Gastroesophageal sphincter (tissue), 4 donors: ENCODE measurements at regions not wholly inside any gene's neighbourhood (a gene's known extent, or its start where the extent isn't known, plus 50 kb on each side); places are given as distances from the start of the nearest gene placed in this dataset.
"Not testable (repeated sequence)": the region's sequence is repeated elsewhere in the genome, so short reads cannot be mapped to it uniquely, and the experiment has no call there.

Experiments
- ATAC-seq: fragments of 150-250 bp; one replicate; pipeline ENCODE4 v1.9.1; 2016; ENCODE audit warnings: mild to moderate bottlenecking, moderate library complexity
- H3K27ac ChIP-seq, 4 donors: fragments of 200-600 bp; sonication (generic) in 3 of 4; 1 replicate in 3 of 4; 2 replicates in 1 of 4; pipeline ENCODE4 v1.5.1; 2016 to 2019
- H3K27me3 ChIP-seq: fragments of 200-600 bp; sonication (generic); one replicate; pipeline ENCODE4 v1.5.1; 2019
- H3K36me3 ChIP-seq, 2 donors: fragments of 200-600 bp; sonication (generic); one replicate each; pipeline ENCODE4 v1.5.1; 2019; ENCODE audit warnings: control low read depth in 1 of 2
- H3K4me1 ChIP-seq, 3 donors: fragments of 200-600 bp; sonication (generic); 1 replicate in 2 of 3; 2 replicates in 1 of 3; pipeline ENCODE4 v1.5.1; 2016 to 2019; ENCODE audit warnings: control low read depth in 2 of 3
- H3K4me3 ChIP-seq, 2 donors: fragments of 200-600 bp; sonication (generic); one replicate each; pipeline ENCODE4 v1.5.1; 2019; ENCODE audit warnings: mild to moderate bottlenecking in 1 of 2, moderate library complexity in 1 of 2
- H3K9me3 ChIP-seq, 3 donors: fragments of 200-600 bp; sonication (generic); one replicate each; pipeline ENCODE4 v1.5.1; 2017 to 2019; ENCODE audit warnings: control low read depth in 2 of 3
- EP300 ChIP-seq: sonication (generic); formaldehyde crosslinking; IDR thresholded peaks from one replicate; pipeline ENCODE4 v1.6.1; 2017; ENCODE audit warnings: antibody characterized with exemption, mild to moderate bottlenecking
- POLR2A ChIP-seq, 2 donors: fragments of 450-650 bp; IDR thresholded peaks; one replicate each; pipeline ENCODE4 v1.6.1; 2017; ENCODE audit warnings: antibody characterized with exemption in 2 of 2, mild to moderate bottlenecking in 2 of 2, moderate library complexity in 1 of 2
- POLR2AphosphoS5 ChIP-seq: sonication (generic); formaldehyde crosslinking; IDR thresholded peaks from one replicate; pipeline ENCODE4 v1.6.1; 2017; ENCODE audit warnings: antibody characterized with exemption
- WGBS, 2 donors: methylation state at CpG; one replicate each; pipeline ENCODE4 v1.1.5; 2018; ENCODE audit warnings: low coverage in 1 of 2; 5-methylcytosine and 5-hydroxymethylcytosine counted together
- TF ChIP-seq, protein P1 (sequence below), 4 experiments: fragments of 200-600 bp in 2 of 4; fragments of 450-650 bp in 2 of 4; sonication (generic) in 1 of 4; IDR thresholded peaks; one replicate each; pipeline ENCODE4 v1.5.1; 2017 to 2019; ENCODE audit warnings: antibody characterized with exemption in 4 of 4, mild to moderate bottlenecking in 2 of 4, moderate library complexity in 2 of 4

DNA sequence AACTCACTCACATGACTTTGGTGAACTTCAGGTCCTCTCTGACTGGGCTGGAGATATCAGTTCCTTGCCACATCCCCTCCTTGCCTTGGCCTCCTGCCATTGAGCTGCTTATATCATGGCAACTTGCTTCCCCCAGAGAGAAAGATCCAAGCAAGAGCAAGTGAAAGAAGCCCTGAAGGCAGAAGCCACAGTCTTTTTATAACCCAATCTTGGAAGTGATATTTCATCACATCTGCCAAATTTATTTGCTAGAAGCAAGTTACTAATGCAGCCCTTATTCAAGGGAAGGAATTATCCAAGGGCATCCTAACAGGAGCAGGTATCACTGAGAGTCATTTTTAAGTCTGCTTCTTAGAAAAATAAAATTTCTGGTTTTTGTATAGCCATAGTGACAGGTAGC lies 127.8 kb downstream of the SLC38A4 start:
- Histone ChIP-seq H3K4me1 (no peaks in the 10 kb centered on the region), H3K9me3 (peaks cover 0 to 6% (median 0%) of the 10 kb centered on the region in 3 donors), H3K4me3 (no peak overlapping the region), H3K27ac (no peak overlapping the region), H3K36me3 (no peaks in the 10 kb centered on the region), H3K27me3 (no peaks in the 10 kb centered on the region)
- no peak for ATAC-seq
- TF ChIP-seq POLR2AphosphoS5, result no peak
- TF ChIP-seq, protein P1, sequence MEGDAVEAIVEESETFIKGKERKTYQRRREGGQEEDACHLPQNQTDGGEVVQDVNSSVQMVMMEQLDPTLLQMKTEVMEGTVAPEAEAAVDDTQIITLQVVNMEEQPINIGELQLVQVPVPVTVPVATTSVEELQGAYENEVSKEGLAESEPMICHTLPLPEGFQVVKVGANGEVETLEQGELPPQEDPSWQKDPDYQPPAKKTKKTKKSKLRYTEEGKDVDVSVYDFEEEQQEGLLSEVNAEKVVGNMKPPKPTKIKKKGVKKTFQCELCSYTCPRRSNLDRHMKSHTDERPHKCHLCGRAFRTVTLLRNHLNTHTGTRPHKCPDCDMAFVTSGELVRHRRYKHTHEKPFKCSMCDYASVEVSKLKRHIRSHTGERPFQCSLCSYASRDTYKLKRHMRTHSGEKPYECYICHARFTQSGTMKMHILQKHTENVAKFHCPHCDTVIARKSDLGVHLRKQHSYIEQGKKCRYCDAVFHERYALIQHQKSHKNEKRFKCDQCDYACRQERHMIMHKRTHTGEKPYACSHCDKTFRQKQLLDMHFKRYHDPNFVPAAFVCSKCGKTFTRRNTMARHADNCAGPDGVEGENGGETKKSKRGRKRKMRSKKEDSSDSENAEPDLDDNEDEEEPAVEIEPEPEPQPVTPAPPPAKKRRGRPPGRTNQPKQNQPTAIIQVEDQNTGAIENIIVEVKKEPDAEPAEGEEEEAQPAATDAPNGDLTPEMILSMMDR (IDR thresholded peaks at IDR 0.05), result no peak
- TF ChIP-seq EP300, result no peak
- no peak for TF ChIP-seq POLR2A (IDR thresholded peaks at IDR 0.05)

DNA sequence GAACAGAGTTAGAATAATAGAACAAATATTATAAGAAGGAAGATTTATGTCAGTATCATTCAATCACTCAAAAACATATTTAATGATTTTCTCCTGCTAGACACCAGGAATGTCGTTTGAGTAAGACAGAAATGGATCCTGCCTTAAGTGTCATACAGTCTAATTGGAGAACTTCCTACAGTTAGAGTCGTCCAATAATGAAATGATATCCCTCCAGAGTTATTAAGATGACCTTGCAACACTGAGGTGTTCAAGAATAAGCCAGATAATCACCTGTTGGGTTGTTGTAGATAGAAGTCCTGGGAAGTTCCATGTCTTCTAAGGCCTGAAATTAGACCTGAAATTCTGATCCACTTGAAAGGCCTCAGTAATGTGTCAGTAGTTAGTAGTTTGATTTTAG lies 132.3 kb downstream of the SLC38A4 start:
- no peaks in the 10 kb centered on the region for H3K4me1 ChIP-seq
- TF ChIP-seq POLR2A (IDR thresholded peaks at IDR 0.05) (no peak), EP300 (no peak), POLR2AphosphoS5 (no peak)
- TF ChIP-seq, protein P1 (IDR thresholded peaks at IDR 0.05), result no peak
- H3K9me3 ChIP-seq, result peaks cover 0 to 6% (median 0%) of the 10 kb centered on the region in 3 donors
- no peak overlapping the region for H3K27ac ChIP-seq
- no peak overlapping the region for H3K4me3 ChIP-seq
- no peaks in the 10 kb centered on the region for H3K36me3 ChIP-seq
- no peaks in the 10 kb centered on the region for H3K27me3 ChIP-seq
- no peak for ATAC-seq
- WGBS, 2 donors, result 75 to 76% methylated on average over 2 of the region's 2 CpGs

DNA sequence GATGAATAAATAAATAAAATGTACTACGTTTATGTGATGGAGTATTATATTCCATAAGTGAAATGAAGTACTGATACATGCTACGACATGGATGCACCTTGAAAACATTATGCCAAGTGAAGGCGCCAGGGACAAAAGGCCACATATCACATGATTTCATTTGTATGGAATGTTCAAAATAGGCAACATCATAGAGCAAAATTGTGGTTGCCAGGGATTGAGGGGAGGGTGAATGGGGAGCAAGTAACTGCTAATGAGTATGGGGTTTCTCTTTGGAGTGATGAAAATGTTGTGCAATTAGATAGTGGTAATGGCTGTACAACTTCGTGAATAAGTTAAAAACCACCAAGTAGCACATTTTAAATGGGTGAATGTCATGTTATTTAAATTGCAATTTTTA lies 132.8 kb downstream of the SLC38A4 start:
- Histone ChIP-seq H3K27ac (no peak overlapping the region), H3K9me3 (peaks cover 0 to 4% (median 0%) of the 10 kb centered on the region in 3 donors), H3K27me3 (no peaks in the 10 kb centered on the region), H3K4me3 (no peak overlapping the region), H3K4me1 (no peaks in the 10 kb centered on the region), H3K36me3 (no peaks in the 10 kb centered on the region)
- WGBS, 2 donors, result 81 to 85% methylated on average over 3 to 4 of the region's 4 CpGs
- ATAC-seq, result no peak
- TF ChIP-seq POLR2AphosphoS5 (no peak), POLR2A (IDR thresholded peaks at IDR 0.05) (no peak), EP300 (no peak)
- TF ChIP-seq, protein P1 (IDR thresholded peaks at IDR 0.05), result no peak

DNA sequence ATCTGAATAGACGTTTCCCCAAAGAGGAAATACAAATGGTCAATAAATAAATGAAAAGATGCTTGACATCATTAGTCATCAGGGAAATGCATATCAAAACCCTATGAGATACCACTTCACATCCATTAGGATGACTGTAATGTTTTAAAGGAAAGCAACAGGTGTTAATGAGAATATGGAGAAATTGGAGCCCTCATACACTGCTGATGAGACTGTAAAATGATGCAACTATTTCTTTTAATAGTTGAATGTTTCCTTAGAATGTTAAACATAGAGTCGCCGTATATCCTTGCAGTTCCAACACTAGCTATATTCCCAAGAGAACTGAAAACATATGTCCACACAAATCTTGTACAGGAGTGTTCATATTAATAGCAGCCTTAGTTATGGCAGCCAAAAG lies 133.2 kb downstream of the SLC38A4 start:
- Histone ChIP-seq H3K27ac (no peak overlapping the region), H3K9me3 (no peaks in the 10 kb centered on the region), H3K4me3 (no peak overlapping the region), H3K4me1 (no peaks in the 10 kb centered on the region), H3K27me3 (no peaks in the 10 kb centered on the region), H3K36me3 (no peaks in the 10 kb centered on the region)
- no peak for ATAC-seq
- TF ChIP-seq EP300 (no peak), POLR2AphosphoS5 (no peak), POLR2A (IDR thresholded peaks at IDR 0.05) (no peak)
- TF ChIP-seq, protein P1 (IDR thresholded peaks at IDR 0.05), result no peak
- WGBS, 2 donors, result 80 to 82% methylated on average over 3 of the region's 3 CpGs

DNA sequence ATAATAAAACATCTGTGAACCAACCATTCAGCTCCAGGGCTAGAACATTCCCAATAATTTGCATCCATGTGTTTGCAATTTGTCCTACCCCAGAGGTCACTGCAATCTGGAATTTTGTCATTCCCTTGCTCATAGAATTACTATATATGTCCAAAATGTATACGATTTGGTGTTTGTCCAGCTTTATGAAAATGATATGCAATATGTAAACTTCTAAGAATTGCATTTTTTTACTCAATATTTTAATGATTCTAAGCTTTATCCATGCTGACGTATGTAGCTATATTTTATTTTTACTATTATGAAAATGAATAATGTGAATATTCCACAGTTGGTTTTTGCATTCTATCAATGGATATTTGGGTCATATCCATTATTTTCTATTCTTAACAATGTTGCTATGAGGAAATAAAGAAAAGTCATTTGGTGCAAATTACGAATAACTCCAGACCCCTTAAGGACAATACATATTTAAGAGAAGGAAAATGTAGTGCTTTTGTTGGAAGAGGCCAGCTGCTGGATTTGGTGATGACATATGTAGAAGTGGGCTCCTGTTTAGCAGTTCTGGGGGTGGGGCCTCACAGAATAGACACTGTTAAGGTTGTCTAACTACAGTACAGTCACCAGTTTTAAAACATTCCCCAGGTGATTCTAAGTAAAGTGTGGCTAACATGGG lies 139.4 kb downstream of the SLC38A4 start:
- Histone ChIP-seq H3K4me1 (no peaks in the 10 kb centered on the region), H3K36me3 (no peaks in the 10 kb centered on the region), H3K9me3 (no peaks in the 10 kb centered on the region), H3K27me3 (no peaks in the 10 kb centered on the region), H3K4me3 (no peak overlapping the region), H3K27ac (no peak overlapping the region)
- ATAC-seq, result no peak
- 67 to 84% methylated on average over 2 to 3 of the region's 3 CpGs for WGBS, 2 donors
- TF ChIP-seq POLR2AphosphoS5, result no peak
- no peak for TF ChIP-seq POLR2A (IDR thresholded peaks at IDR 0.05)
- TF ChIP-seq, protein P1 (IDR thresholded peaks at IDR 0.05), result no peak
- no peak for TF ChIP-seq EP300

DNA sequence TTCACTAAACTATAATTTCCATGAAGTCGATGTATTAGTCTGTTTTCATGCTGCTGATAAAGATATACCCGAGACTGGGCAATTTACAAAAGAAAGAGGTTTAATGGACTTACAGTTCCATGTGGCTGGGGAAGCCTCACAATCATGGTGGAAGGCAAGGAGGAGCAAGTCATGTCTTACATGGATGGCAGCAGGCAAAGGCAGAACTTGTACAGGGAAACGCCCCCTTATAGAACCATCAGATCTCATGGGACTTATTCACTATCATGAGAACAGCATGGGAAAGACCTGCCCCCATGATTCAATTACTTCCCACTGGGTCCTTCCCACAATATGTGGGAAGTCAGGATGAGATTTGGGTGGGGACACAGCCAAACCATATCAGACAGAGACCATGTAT lies 141.6 kb downstream of the SLC38A4 start:
- not testable (repeated sequence) for H3K27ac ChIP-seq, H3K9me3 ChIP-seq, H3K36me3 ChIP-seq, H3K4me3 ChIP-seq, H3K4me1 ChIP-seq, H3K27me3 ChIP-seq, ATAC-seq
- WGBS, 2 donors, result 90 to 100% methylated on average over 1 to 3 of the region's 3 CpGs
